ENCODE measurements at regions not wholly inside any gene's neighbourhood (a gene's known extent, or its start where the extent isn't known, plus 50 kb on each side); places are given as distances from the start of the nearest gene placed in this dataset.

- H3K36me3 ChIP-seq (ENCODE audit: insufficient read depth, low read length) = no peaks in the 10 kb centered on the region
- no peak overlapping the region for H3K9ac ChIP-seq (ENCODE audit: low read length)
- H3K79me2 ChIP-seq (replicated peaks; ENCODE audit: insufficient read depth, low read length) = no peaks in the 10 kb centered on the region
- no peaks in the 10 kb centered on the region for H3K9me2 ChIP-seq (ENCODE audit: insufficient read depth, low read length)
- no peaks in the 10 kb centered on the region for H3F3A ChIP-seq (ENCODE audit: insufficient read depth, low read length, poor library complexity, severe bottlenecking)
- no peak overlapping the region for H2AFZ ChIP-seq (ENCODE audit: low read depth, low read length)
- TF ChIP-seq RAD21 (conservative IDR thresholded peaks at IDR 0.05) (no peak), SMC3 (conservative IDR thresholded peaks at IDR 0.05; ENCODE audit: poor library complexity) (no peak), CTCF (IDR thresholded peaks at IDR 0.05; ENCODE audit: poor library complexity, severe bottlenecking) (no peak), MXI1 (conservative IDR thresholded peaks at IDR 0.05; ENCODE audit: poor library complexity, severe bottlenecking) (no peak), POLR2AphosphoS5 (IDR thresholded peaks at IDR 0.05) (no peak), EZH2 (IDR thresholded peaks at IDR 0.05; ENCODE audit: borderline replicate concordance, insufficient read depth, low read length, poor library complexity, severe bottlenecking) (no peak), TAF1 (IDR thresholded peaks at IDR 0.05; ENCODE audit: low read depth) (no peak), REST (IDR thresholded peaks at IDR 0.05; ENCODE audit: borderline replicate concordance) (no peak), EP300 (conservative IDR thresholded peaks at IDR 0.05; ENCODE audit: poor library complexity, severe bottlenecking) (no peak)
- no peaks in the 10 kb centered on the region for H3K9me3 ChIP-seq (ENCODE audit: low read length)
- no peaks in the 10 kb centered on the region for H3K27me3 ChIP-seq (ENCODE audit: insufficient read depth, low read depth, low read length)
- no peak overlapping the region for H3K27ac ChIP-seq (ENCODE audit: low read length)
- H3K4me3 ChIP-seq (ENCODE audit: low read length) = no peak overlapping the region
- H3K4me2 ChIP-seq (ENCODE audit: low read length) = no peak overlapping the region
- H4K20me1 ChIP-seq (ENCODE audit: insufficient read depth) = no peaks in the 10 kb centered on the region
These were observed 86.3 kb upstream of the FERMT1 start for GRCh38 chr20:6209093-6209492.

- TF ChIP-seq SMC3 (conservative IDR thresholded peaks at IDR 0.05; ENCODE audit: poor library complexity) (no peak), RAD21 (conservative IDR thresholded peaks at IDR 0.05) (no peak), MXI1 (conservative IDR thresholded peaks at IDR 0.05; ENCODE audit: poor library complexity, severe bottlenecking) (no peak)
- Histone ChIP-seq H3K27ac (ENCODE audit: low read length) (no peak overlapping the region), H3K9me2 (ENCODE audit: insufficient read depth, low read length) (no peaks in the 10 kb centered on the region), H3F3A (ENCODE audit: insufficient read depth, low read length, poor library complexity, severe bottlenecking) (no peaks in the 10 kb centered on the region), H3K9ac (ENCODE audit: low read length) (no peak overlapping the region), H3K79me2 (replicated peaks; ENCODE audit: insufficient read depth, low read length) (no peaks in the 10 kb centered on the region), H3K4me2 (ENCODE audit: low read length) (no peak overlapping the region), H3K9me3 (ENCODE audit: low read length) (no peaks in the 10 kb centered on the region), H3K4me3 (ENCODE audit: low read length) (no peak overlapping the region), H2AFZ (ENCODE audit: low read depth, low read length) (no peak overlapping the region), H3K27me3 (ENCODE audit: insufficient read depth, low read depth, low read length) (no peaks in the 10 kb centered on the region), H4K20me1 (ENCODE audit: insufficient read depth) (no peaks in the 10 kb centered on the region), H3K36me3 (ENCODE audit: insufficient read depth, low read length) (no peaks in the 10 kb centered on the region)
These were observed 77.3 kb upstream of the FERMT1 start for GRCh38 chr20:6200092-6200491.

GRCh38 chr20:6185268-6185667 is 62.4 kb upstream of the FERMT1 start:
- no peak overlapping the region for H3K27ac ChIP-seq (ENCODE audit: low read length)
- no peaks in the 10 kb centered on the region for H3K27me3 ChIP-seq (ENCODE audit: insufficient read depth, low read depth, low read length)
- no peaks in the 10 kb centered on the region for H4K20me1 ChIP-seq (ENCODE audit: insufficient read depth)
- TF ChIP-seq EP300 (conservative IDR thresholded peaks at IDR 0.05; ENCODE audit: poor library complexity, severe bottlenecking) (no peak), EZH2 (IDR thresholded peaks at IDR 0.05; ENCODE audit: borderline replicate concordance, insufficient read depth, low read length, poor library complexity, severe bottlenecking) (no peak), REST (IDR thresholded peaks at IDR 0.05; ENCODE audit: borderline replicate concordance) (no peak), POLR2AphosphoS5 (IDR thresholded peaks at IDR 0.05) (no peak), MXI1 (conservative IDR thresholded peaks at IDR 0.05; ENCODE audit: poor library complexity, severe bottlenecking) (no peak), SMC3 (conservative IDR thresholded peaks at IDR 0.05; ENCODE audit: poor library complexity) (no peak), TAF1 (IDR thresholded peaks at IDR 0.05; ENCODE audit: low read depth) (no peak), RAD21 (conservative IDR thresholded peaks at IDR 0.05) (no peak), CTCF (IDR thresholded peaks at IDR 0.05; ENCODE audit: poor library complexity, severe bottlenecking) (no peak)
- no peak overlapping the region for H3K9ac ChIP-seq (ENCODE audit: low read length)
- H3K9me2 ChIP-seq (ENCODE audit: insufficient read depth, low read length) = no peaks in the 10 kb centered on the region
- H3K4me2 ChIP-seq (ENCODE audit: low read length) = no peak overlapping the region
- H3K4me3 ChIP-seq (ENCODE audit: low read length) = no peak overlapping the region
- no peaks in the 10 kb centered on the region for H3F3A ChIP-seq (ENCODE audit: insufficient read depth, low read length, poor library complexity, severe bottlenecking)
- H2AFZ ChIP-seq (ENCODE audit: low read depth, low read length) = no peak overlapping the region
- no peaks in the 10 kb centered on the region for H3K79me2 ChIP-seq (replicated peaks; ENCODE audit: insufficient read depth, low read length)
- no peaks in the 10 kb centered on the region for H3K36me3 ChIP-seq (ENCODE audit: insufficient read depth, low read length)
- H3K9me3 ChIP-seq (ENCODE audit: low read length) = no peaks in the 10 kb centered on the region
